GM18867 (cell line): ENCODE measurements at regions not wholly inside any gene's neighbourhood (a gene's known extent, or its start where the extent isn't known, plus 50 kb on each side); places are given as distances from the start of the nearest gene placed in this dataset.

Experiments
- ATAC-seq: cut with Tn5 transposase; IDR thresholded peaks from one replicate; pipeline ENCODE4 v1.9.1; 2021; ENCODE audit warnings: mild to moderate bottlenecking, moderate library complexity; ENCODE audit not compliant: unreplicated experiment

DNA sequence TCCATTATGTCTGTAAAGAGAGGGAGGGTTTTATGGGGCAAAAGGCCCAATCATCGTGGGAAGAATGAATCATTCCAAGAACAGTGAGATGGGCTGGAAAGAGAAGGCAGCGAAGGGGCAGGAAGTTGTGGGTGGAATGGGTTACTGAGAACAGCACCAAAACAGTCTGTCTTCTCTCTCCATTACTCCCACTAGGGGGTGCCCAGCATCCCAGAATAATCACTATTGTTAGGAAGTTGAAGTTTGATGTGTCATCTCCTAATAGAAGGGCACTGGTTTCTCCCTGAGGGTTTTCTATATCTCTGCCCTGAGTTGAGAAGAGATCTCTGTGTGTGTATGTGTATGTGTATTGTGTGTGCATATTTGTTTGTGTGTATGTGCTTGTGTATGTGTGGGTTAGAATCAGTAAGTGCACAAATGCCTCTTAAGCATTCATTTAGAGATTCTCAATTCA is 76.6 kb upstream of the MAP4K3 start:
- peak; percentile 87 for ATAC-seq

DNA sequence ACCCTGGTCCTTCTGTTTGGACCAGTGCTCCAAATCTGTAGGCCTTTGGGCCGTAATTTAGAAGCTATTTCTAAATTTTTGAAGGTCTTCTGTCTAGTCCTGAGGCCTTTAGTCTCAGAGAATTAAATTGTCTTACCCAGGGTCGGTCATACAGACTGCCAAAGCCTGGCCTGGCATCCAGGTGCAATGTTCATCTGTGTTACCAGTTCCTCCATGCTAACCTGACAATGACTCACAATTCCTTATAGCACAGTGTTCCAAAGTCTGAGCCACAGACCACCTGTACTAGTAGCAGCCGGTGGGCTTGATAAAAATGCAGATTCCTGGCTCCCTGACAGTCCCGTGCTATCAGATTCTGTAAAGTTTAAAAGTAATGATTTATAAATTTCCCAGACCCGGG is 77.7 kb upstream of the MAP4K3 start:
- ATAC-seq = no peak

DNA sequence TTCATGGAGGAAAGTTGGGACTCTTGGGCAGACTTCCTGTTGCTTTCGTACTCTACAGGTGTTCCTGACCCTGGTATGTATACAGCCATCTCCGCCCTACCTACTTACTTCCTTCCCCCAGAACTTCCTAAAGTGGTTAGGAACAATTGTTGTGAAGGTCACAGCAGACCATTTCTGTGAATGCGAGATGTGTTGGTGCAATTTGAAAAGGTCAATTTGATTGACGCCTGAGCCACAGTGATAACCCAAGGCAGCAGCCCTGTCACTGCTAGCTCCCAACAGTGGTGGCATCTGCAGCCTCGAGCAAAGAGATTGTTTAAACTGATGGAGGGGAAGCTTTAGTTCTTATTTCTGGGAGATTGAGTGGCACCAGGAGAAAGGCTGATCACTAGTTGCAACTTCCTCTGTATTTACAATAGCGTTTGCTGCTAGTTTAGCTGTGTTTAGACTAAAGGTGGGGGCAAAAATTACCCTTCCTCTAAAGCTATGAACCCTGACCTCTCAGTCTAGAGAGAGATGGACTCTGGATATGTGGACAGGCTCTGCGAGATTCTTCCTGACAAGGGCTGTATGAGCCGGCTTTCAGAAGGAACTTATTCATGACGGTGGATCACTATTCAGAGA is 78.3 kb upstream of the MAP4K3 start:
- ATAC-seq = no peak

DNA sequence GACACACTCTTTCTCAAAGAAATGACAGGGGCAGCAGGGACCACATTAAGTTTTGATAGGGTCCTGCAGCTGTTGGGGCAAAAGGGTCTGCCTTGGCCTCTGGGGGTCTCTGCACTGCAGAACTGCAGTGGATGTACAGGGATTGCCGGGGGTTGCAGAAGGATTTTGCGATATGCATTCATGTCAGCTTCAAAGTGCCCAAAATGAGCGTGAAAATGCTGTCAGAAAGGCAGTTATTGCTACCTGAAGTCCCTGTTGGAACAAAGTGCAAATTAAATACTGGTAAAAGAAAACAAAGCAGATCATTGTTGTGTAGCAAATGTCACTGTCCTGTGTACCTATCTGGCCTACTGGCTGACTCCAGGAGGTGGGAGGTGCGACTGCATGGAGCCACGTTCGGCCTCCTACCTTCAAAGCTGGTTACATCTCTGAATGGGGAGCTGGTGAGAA is 78.8 kb upstream of the MAP4K3 start:
- no peak for ATAC-seq

DNA sequence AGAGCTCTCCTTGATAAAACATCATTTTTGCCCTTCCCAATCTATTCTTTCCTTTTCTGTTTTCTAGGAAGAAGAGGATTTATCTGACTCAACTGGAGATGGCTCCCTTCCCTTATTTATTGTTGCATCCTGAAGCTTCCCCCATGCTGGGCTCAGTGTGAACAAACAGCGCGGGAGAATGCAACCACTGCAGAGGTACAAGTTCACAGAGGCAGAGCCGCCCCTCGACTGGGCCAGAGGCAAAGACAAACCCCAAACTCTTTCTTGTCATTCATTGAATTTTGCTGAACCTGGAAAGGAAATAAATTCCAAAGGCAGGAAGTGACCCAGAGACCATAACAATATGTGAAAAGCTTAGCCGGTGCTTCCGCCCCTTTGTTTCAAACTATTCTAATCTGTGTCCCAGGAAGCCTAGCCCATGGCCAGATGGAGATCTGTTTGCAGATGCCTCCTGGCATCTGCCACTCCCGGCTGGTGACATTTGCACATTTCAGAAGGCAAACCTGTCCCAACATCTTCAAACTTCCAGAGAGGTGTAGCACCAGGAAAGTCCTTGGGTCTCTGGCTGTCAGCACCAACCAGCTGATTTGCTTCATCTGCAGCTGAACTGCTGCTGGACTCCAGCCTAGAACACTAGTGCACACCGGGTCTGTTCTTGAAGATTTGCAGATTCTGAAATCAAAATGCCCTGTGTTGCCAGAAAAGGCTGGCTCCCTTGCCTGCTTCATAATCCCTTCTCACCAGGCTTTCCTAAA is 79.4 kb upstream of the MAP4K3 start:
- ATAC-seq = no peak

DNA sequence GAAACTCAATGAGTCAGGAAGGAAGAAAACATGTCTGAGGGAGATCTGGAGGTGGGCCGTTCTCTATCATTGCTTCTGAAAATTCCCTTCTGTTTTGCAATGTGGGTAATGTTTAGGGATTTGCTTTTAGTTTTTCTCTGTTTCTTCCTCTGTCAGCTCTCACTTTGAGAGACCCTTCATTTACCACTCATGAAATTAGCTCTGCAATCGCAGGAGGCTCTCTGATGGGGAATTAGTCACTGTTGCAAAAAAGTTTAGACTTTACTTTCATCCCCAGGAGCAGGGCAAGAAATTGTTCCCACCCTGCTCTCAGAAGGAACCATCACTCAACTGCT is 80.0 kb upstream of the MAP4K3 start:
- ATAC-seq = no peak

DNA sequence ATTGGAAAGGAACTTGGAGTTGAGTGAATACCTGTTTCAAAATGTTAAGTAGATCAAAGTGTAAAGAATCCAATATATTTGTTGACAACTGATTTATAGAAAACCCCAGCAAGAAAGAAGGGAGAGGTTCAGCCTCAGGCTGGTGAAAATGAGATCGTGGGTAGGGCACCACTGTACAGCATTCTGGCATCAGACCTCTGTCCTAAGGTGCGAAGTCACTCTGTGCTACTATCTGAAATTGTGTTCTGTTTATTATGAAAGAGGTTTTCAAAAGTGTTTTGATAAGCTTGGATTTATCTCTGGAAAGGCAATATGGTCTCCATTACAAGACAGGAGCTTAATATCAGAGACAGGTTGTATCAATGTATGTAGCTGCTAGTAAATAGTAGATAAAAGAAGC is 80.5 kb upstream of the MAP4K3 start:
- ATAC-seq = no peak

DNA sequence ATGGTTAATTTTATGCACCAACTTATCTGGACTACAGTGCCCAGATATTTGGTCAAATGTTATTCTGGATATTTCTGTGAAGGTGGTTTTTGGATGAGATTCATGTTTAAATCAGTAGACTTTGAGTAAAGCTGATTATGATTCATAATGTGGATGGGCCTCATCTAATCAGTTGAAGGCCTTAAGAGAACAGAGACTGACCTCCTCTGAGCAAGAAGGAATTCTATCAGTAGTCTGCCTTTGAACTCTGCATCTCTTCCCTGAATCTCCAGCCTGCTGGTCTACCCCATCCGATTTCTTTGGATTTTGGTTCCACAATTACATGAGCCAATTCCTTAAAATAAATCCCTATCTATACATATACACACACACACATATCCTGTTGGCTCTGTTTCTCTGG is 82.8 kb upstream of the MAP4K3 start:
- ATAC-seq = no peak

DNA sequence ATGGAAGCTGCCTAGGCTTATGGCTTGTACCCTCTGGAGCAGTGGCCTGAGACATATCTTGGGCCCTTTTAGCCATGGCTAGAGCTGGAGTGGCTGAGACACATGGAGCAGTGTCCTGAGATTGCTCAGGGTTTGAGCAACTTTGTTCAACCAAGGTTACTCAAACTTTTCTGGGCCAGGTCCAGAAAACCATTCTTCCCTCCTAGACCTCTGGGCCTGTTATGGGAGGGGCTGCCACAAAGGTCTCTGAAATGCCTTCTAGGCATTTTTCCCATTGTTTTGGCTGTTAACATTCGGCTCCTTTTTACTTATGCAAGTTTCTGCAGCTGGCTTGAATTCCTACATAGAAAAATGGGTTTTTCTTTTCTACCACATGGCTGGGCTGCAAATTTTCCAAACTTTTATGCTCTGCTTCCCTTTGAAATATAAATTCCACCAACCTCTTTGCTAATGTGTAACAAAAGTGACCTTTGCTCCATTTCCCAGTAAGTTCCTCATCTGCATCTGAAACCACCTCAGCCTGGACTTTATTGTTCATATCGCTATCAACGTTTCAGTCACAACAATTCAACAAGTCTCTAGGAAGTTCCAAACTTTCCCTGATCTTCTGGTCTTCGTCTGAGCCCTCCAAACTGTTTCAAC is 84.9 kb upstream of the MAP4K3 start:
- no peak for ATAC-seq

DNA sequence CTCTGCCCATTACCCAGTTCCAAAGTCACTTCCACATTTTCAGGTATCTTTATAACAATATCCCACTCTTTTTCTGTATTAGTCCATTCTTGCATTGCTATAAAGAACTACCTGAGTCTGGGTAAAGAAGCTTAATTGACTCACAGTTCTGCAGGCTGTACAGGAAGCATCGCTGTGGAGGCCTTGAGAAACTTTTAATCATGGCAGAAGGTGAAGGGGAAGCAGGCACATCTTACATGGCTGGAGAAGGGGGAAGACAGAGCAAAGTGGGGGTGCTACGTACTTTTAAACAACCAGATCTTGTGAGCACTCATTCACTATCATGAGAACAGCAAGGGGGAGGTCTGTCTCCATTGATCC is 85.4 kb upstream of the MAP4K3 start:
- ATAC-seq = no peak

DNA sequence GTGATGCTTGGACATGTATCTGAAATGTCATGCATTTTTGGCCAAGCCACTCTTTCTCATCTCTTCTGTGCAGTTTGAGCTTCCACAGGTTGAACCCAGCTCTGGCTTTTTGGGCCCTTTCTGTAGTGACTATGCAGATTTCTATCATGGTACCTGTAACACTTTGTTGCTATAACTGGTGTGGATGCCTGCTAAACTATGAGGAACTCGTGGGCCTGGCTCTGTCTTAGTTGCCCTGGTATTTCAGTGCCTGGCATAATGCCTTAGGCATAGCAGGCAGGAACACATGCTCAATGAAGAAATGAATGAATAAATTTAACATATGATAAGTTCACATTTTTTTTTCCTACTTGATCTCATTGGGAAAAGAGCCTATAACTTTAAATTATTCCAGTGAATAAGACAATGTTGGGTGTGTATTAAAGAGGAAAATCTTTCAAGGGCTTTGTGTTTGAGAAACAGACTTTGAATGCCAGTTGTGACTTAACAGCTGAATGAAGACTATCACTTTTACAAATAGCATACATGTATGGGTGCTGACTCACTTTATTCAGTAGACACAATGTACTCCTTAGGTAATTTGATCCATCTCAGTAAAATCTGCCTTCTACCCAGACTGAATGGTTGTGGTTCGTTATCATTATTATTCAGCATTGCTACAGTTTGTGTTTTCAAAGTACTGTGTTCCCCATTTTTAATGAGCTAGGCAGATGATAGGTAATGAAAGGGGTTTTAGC is 86.4 kb upstream of the MAP4K3 start:
- ATAC-seq = no peak

DNA sequence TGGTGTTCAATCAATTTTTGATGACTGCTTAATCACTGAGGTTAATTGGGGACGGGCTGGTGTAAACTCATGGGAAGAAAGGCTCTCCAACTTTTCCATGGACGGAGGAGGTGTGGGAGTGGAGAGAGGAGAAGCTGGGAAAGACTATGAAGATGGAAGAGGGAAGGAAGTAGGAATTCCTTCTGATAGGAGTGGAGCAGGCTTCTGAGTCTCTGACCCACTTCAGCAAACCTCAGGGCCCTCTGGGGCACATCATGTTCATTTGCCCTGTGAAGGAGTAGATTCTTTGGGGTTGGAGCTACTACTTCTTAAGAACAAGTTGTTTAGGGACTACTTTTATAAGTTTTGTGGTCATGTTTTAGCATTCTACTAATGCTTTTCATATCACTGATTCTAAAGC is 87.0 kb upstream of the MAP4K3 start:
- ATAC-seq = no peak

DNA sequence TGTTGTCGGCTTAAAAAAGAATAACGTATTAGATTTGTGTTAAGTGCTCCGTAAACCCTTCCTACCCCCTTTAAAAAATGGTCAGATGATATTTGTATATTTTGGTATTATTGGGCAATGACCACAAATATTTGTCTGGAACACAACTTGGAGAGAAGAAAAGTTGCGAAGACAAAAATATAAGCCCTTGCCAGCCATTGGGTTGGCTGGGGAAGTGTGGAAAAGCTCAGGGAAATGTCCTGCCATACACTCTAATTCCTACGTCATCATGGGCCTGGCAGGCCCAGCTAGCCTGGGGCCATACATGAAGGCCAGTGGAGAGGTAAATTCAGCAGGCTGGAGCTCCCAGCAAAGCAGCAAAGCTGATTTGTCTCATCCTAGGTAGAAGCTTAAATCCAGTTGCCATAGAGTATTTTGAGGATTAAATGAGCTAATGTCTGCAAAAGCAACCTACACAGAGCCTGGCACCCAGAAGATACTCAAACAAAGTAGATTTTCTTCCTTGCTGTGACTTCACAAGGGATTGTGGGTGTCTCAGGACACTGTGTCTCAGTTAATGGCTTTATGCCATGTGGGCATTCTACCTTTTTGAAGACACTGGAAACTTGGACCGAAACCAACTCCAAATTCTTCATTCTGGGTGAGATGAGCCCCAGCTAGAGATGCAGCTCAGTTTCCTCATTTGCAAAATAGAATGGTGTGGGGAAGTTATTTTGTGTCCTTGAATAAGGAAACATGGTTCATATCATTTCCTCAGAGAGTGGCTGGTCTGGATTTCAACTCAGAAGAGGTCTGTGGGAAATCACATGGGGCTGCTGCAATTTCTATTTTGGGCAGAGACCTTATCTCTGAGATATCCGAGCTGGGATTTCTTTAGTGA is 87.9 kb upstream of the MAP4K3 start:
- peak; percentile 14 for ATAC-seq

DNA sequence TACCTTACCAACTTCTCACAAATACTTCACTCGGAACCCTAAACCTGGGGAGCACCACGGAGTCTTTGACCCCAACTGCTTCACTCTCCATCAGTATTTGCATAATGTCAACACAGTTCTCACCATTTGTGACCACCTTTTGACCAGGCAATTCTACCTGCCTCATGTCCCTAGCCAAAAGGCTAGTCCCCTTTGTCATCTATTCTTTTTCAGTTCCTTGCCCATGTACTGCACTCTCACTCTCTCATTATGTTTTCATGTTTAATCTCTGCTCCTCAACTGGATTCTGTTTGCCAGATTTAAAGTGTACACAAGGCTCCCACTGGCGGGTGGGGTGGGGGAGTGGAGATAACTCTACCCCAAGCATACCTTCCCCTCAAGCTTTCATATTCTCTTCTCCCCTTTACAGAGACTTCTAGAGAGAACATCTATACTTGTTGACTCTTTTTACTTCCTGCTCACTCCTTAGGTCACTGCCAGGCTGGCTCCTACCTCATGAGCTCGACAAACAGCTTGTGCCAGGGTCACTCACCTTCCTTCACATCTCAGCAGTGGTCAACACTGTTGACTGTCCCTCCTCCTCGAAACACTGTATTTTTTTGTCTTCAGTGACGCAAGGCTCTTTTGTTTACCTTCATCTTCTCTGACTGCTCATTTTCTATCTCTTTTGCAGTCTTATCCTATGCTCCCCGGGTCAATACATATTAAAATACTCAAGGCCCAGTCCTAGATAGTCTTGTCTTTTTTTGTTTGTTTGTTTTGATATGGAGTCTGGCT is 88.7 kb upstream of the MAP4K3 start:
- ATAC-seq = peak; percentile 45

DNA sequence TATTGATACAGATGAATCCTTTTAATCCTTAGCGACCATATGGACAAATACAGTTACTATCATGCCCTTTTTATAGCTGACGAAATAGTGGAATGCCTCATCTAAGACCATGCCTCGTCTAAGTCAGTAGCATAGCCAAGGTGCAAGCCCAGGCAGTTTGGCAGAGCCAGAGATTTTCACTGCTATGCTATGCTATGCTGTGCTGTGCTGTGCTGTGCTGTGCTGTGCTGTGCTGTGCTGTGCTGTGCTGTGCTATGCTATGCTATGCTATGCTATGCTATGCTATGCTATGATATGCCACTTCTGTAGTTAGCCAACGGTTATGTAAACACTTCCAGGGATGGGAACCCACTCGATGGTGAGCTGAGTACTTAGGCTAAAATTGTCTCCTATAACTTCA is 91.6 kb upstream of the MAP4K3 start:
- no peak for ATAC-seq

DNA sequence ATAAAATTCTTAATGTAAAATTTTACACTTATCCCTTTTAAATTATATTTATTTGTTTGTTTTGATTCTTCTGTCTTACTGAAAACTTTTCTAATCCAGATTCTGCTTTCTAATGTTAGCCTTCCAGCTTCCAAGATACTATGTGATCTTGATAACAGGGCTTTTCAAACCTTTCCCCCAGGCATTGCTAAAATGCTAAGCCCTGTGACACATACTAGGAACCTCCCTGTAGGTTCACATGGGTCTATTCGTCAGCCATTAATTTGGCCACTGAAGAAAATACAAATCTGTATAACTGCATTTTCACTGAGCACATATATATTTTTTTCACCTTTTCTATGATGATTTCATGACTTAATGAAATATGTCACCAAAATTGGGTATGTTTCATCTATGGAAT is 92.8 kb upstream of the MAP4K3 start:
- ATAC-seq = no peak

DNA sequence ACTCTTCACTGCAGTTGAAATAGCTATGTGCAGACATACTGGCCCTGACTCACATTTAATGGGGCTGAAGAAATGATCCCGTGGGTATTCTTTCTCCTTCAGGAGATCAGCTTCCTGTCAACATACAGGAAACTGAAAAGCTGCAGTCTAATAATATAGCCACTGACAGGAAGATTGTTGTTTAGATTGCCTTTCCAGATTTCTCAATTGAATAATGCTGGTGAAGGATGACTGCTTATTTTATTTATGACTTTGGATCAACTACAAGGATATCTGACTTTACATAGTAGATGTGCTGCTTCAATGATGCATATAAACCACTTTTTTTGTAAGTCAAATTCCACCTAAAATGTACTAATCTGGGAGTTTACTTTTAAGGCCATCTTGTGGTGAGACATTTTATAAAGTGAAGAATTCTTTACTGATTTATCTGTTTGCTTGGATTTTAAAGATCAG is 93.4 kb upstream of the MAP4K3 start:
- ATAC-seq = no peak

DNA sequence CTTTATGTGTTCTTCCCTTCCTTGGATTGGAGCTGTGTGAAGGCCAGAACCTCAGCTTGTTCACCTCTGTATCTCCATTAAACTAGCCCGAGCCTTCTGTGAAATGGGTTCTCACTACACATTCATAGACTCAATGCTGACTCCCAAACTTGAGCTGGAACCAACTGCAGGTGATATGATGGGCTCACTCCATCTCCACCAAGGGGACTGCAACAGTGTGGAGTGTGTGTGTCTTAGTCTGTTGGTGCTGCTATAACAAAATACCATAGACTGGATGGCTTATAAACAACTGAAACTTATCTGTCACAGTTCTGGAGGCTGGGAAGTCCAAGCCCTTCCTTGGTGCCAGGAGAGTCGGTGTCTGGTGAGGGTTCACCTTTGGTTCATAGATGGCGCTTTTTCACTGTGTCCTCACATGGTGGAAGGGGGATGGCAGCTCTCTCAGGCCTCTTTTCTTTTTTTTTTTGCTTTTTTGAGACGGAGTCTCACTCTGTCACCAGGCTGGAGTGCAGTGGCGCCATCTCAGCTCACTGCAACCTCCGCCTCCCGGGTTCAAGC is 94.2 kb upstream of the MAP4K3 start:
- no peak for ATAC-seq

DNA sequence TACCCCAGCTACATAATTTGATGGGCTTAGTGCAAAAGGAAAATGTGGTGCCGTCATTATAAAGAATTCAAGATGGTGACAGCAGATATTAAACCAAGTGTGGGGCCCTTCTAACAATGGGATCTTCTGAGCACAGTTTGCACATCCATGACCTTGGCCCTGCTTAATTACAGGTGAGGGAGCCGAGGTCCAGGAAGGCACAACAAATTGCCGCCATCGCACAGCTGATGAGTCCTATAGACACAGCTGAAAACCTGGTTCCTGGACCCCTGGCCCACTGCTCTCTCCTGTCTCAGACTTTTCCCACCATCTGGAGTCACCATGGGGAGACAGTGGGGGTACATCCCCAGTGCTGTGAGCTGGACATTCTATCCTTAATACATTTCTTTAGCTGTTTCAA is 95.8 kb upstream of the MAP4K3 start:
- ATAC-seq = no peak
